K562 (cell line): ENCODE measurements at regions not wholly inside any gene's neighbourhood (a gene's known extent, or its start where the extent isn't known, plus 50 kb on each side); places are given as distances from the start of the nearest gene placed in this dataset.

ENCODE experiments used
- ATAC-seq: fragments of 200-7000 bp; cut with Tn5 transposase; 3 replicates; pipeline ENCODE4 v1.9.1; 2020; ENCODE audit warnings: moderate library complexity
- BruUV-seq: library from RNA; stranded (reverse); fragments of 400-500 nt; replicated peaks from 2 replicates; lab custom pipeline; 2021; lab: Mats Ljungman, UMichigan
- CTCF ChIA-PET: fragments of 300-600 bp; formaldehyde crosslinking; extraction: SDS; loops from one replicate; lab custom pipeline; 2021; ENCODE audit warnings: low intra/inter-chr PET ratio; lab: Yijun Ruan, JAX
- POLR2A ChIA-PET: fragments of 300-600, 350-650 bp; sonication (Branson Sonifier 250); formaldehyde crosslinking; extraction: SDS; loops from one replicate; lab custom pipeline; 2021; ENCODE audit warnings: antibody characterized with exemption, inconsistent platforms; lab: Yijun Ruan, JAX
- DNase-seq, 4 experiments: peaks; one replicate each; pipeline versions ENCODE4 v3.0.0 to v3.0.0-alpha.2; 2011 to 2018; ENCODE audit warnings: low spot score in 3 of 4, mixed read lengths in 3 of 4; ENCODE audit errors: extremely low read depth in 1 of 4
- FAIRE-seq: peaks from 2 replicates; lab custom pipeline; 2011; peaks lifted over from hg19 to GRCh38; lab: Jason Lieb, UNC
- H2AFZ ChIP-seq: 2 replicates; pipeline ENCODE4 v1.6.0; 2011; ENCODE audit warnings: low read depth, low read length, control low read depth, inconsistent platforms
- H3K27ac ChIP-seq: fragments of 200-600 bp; 3 replicates; pipeline ENCODE4 v1.8.0; 2011; ENCODE audit warnings: low read depth, mild to moderate bottlenecking, control low read depth, inconsistent platforms, low read length, moderate library complexity, mixed read lengths; ENCODE audit errors: extremely low read depth
- H3K27me3 ChIP-seq, 2 experiments: fragments of 300-600 bp in 1 of 2; 2 replicates in 1 of 2; 3 replicates in 1 of 2; pipeline versions ENCODE4 v1.6.0 to v1.8.0; 2011; ENCODE audit warnings: inconsistent platforms in 2 of 2, low read length in 2 of 2, mild to moderate bottlenecking in 1 of 2, mixed read lengths in 1 of 2, moderate library complexity in 1 of 2; ENCODE audit not compliant: control insufficient read depth in 2 of 2, insufficient read depth in 2 of 2
- H3K36me3 ChIP-seq: fragments of 300-600 bp; 3 replicates; pipeline ENCODE4 v1.8.0; 2011; ENCODE audit warnings: mild to moderate bottlenecking, low read length, inconsistent platforms; ENCODE audit not compliant: control insufficient read depth, insufficient read depth
- H3K4me1 ChIP-seq, 2 experiments: fragments of 200-600 bp in 1 of 2; replicated peaks in 1 of 2; 2 replicates in 1 of 2; 3 replicates in 1 of 2; pipeline versions ENCODE4 v1.5.1 to v1.8.0; 2011; ENCODE audit warnings: inconsistent platforms in 2 of 2, low read length in 2 of 2, mild to moderate bottlenecking in 1 of 2, mixed read lengths in 1 of 2, moderate library complexity in 1 of 2; ENCODE audit not compliant: control insufficient read depth in 2 of 2, insufficient read depth in 2 of 2
- H3K4me2 ChIP-seq: 2 replicates; pipeline ENCODE4 v1.6.1; 2011; ENCODE audit warnings: low read length, control low read depth, inconsistent platforms, mixed read lengths; ENCODE audit not compliant: insufficient read depth
- H3K4me3 ChIP-seq: fragments of 200-600 bp; sonication (generic), shearing (Covaris generic); 2 replicates; pipeline ENCODE4 v1.5.1; 2016; ENCODE audit warnings: control low read depth, inconsistent platforms
- H3K79me2 ChIP-seq: fragments of 200-600 bp; 3 replicates; pipeline ENCODE4 v1.8.0; 2011; ENCODE audit warnings: low read length, inconsistent platforms; ENCODE audit not compliant: control insufficient read depth, insufficient read depth
- H3K9ac ChIP-seq, 2 experiments: 2 replicates each; pipeline versions ENCODE4 v1.6.0 to v1.6.1; 2011; ENCODE audit warnings: low read depth in 2 of 2, low read length in 2 of 2, control low read depth in 1 of 2, inconsistent platforms in 1 of 2, mild to moderate bottlenecking in 1 of 2, mixed read lengths in 1 of 2; ENCODE audit not compliant: insufficient read depth in 1 of 2
- H3K9me1 ChIP-seq: one replicate; pipeline ENCODE4 v1.6.0; 2011; ENCODE audit warnings: inconsistent platforms, mild to moderate bottlenecking, low read length, moderate library complexity; ENCODE audit not compliant: control insufficient read depth, insufficient read depth
- H3K9me3 ChIP-seq: replicated peaks from 2 replicates; pipeline ENCODE4 v1.5.1; 2011; ENCODE audit warnings: low read depth, low read length, inconsistent platforms; ENCODE audit not compliant: control insufficient read depth, insufficient read depth
- H4K20me1 ChIP-seq: replicated peaks from 2 replicates; pipeline ENCODE4 v1.6.1; 2011; ENCODE audit warnings: low read length, inconsistent platforms, mixed read lengths; ENCODE audit not compliant: control insufficient read depth, insufficient read depth
- ADNP ChIP-seq: fragments of 200-800 bp; sonication (Bioruptor generic); IDR thresholded peaks from 2 replicates; pipeline ENCODE4 v1.6.1; 2016; ENCODE audit warnings: missing genetic modification characterization, missing compliant biosample characterization
- BRF1 ChIP-seq: IDR thresholded peaks from 3 replicates; pipeline ENCODE4 v1.6.1; 2011; ENCODE audit warnings: borderline replicate concordance, mild to moderate bottlenecking; ENCODE audit not compliant: insufficient read length; ENCODE audit errors: extremely low read depth
- CBX5 ChIP-seq: IDR thresholded peaks from 2 replicates; pipeline ENCODE4 v1.6.1; 2014; ENCODE audit warnings: low read depth, borderline replicate concordance
- DPF2 ChIP-seq: fragments of 450-650 bp; IDR thresholded peaks from 2 replicates; pipeline ENCODE4 v1.6.1; 2016
- EGR1 ChIP-seq: fragments of 450-650 bp; conservative IDR thresholded peaks from 2 replicates; pipeline ENCODE4 v1.6.1; 2017; ENCODE audit warnings: mild to moderate bottlenecking
- ELF2 ChIP-seq: fragments of 250-450 bp; sonication (Bioruptor Pico); IDR thresholded peaks from 2 replicates; pipeline ENCODE4 v1.5.0; 2021; ENCODE audit warnings: mild to moderate bottlenecking
- JUN ChIP-seq, 2 experiments: sonication (generic) in 1 of 2; formaldehyde crosslinking in 1 of 2; IDR thresholded peaks; 2 replicates each; pipeline versions ENCODE4 v1.6.1 to v1.8.0; 2012 to 2022; ENCODE audit warnings: borderline replicate concordance in 2 of 2, mild to moderate bottlenecking in 2 of 2, improper control_type of control experiment in 1 of 2, low read depth in 1 of 2, low read length in 1 of 2, missing genetic modification reagents in 1 of 2
- MEF2D ChIP-seq: conservative IDR thresholded peaks from 2 replicates; pipeline ENCODE4 v1.6.1; 2016; ENCODE audit warnings: low read depth, missing genetic modification characterization, missing compliant biosample characterization
- PHF8 ChIP-seq: fragments of 200-600 bp; sonication (generic); IDR thresholded peaks from 2 replicates; pipeline ENCODE4 v1.6.1; 2012; ENCODE audit warnings: mixed run types, mild to moderate bottlenecking, inconsistent platforms, low read length, moderate library complexity, borderline replicate concordance
- RB1 ChIP-seq: fragments of 450-650 bp; IDR thresholded peaks from 2 replicates; pipeline ENCODE4 v1.6.1; 2017; ENCODE audit warnings: low read depth, mild to moderate bottlenecking
- ZNF583 ChIP-seq: fragments of 250-450 bp; sonication (Bioruptor Pico); IDR thresholded peaks from 2 replicates; pipeline ENCODE4 v1.4.0; 2020
- ZNF77 ChIP-seq: fragments of 250-450 bp; sonication (Bioruptor Pico); IDR thresholded peaks from 2 replicates; pipeline ENCODE4 v1.5.0; 2020
- WGBS: fragments of 100-300 bp; shearing (Covaris generic); methylation state at CpG from one replicate; pipeline ENCODE4 v1.1.6; 2016; ENCODE audit warnings: low coverage, mixed read lengths; ENCODE audit not compliant: insufficient coverage; ENCODE audit errors: missing lambda C conversion rate; 5-methylcytosine and 5-hydroxymethylcytosine counted together
- in situ Hi-C: fragments of 300-500 bp; cut with MboI; formaldehyde crosslinking; loops from 4 replicates; pipeline ENCODE4 v1.15.0; 2018; ENCODE audit warnings: inconsistent platforms, mixed read lengths
- intact Hi-C: fragments of 100-400 bp; cut with micrococcal nuclease; formaldehyde crosslinking; loops from 2 replicates; pipeline ENCODE4 v1.14.2; 2022
- TF ChIP-seq, protein P1 (sequence below): sonication (generic); formaldehyde crosslinking; IDR thresholded peaks from 2 replicates; pipeline ENCODE4 v1.8.0; 2022; ENCODE audit warnings: mild to moderate bottlenecking, missing genetic modification reagents
- TF ChIP-seq, protein P2 (sequence below): sonication (generic); formaldehyde crosslinking; IDR thresholded peaks from 2 replicates; pipeline ENCODE4 v1.8.0; 2022; ENCODE audit warnings: mild to moderate bottlenecking, missing genetic modification reagents
- TF ChIP-seq, protein P3 (sequence below), 2 experiments: fragments of 450-650 bp; IDR thresholded peaks; 2 replicates each; pipeline ENCODE4 v1.6.1; 2016
- TF ChIP-seq, protein P4 (sequence below): fragments of 450-650 bp; IDR thresholded peaks from 2 replicates; pipeline ENCODE4 v1.7.1; 2018; ENCODE audit warnings: mild to moderate bottlenecking, low read depth; ENCODE audit not compliant: partially characterized antibody

DNA sequence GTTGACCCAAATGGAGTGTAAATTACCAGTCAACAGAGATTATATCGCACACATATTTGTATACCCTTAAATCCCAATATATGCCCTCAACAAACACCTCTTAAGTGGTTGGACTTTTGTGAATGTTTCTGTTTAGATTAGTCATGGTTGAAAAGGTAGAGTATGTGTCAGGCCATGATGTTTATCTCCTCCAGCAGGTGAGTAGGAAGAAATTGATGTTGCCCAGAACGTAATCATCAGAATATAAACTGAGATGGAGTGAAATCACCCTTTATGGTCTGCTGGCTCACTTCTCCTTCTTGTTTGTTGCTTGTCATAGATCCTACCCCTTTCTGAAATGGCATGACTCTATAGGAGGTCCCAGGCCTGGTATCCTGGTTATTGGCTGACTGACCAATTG lies 431.8 kb downstream of the ETS1 start (continued):
- no peak for TF ChIP-seq MEF2D (tag)

DNA sequence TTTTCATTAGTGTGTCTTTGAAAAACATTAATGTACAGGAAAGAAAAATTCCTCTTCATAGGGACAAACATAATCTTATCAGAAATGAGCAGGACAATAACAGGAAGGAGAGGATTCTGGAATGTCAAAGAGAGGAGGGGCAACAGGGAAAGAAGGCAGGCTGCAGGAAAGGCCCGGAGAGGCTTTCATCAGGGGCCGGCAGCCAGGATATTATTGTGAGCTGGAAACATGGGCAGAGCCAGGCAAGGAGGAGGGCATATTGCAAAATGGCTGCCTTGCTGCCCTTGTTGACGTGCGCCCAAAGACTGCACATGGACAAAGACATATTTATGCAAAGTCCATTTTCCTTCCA lies 433.7 kb downstream of the ETS1 start:
- no TSS peak for BruUV-seq
- no peak overlapping the region for H3K27ac ChIP-seq
- H3K4me1 ChIP-seq: no peaks in the 10 kb centered on the region

More for the DNA sequence above, 433.7 kb downstream of the ETS1 start:
- no peak for DNase-seq
- H3K36me3 ChIP-seq: no peaks in the 10 kb centered on the region
- no peak overlapping the region for H3K4me2 ChIP-seq
- POLR2A ChIA-PET: no interaction called here
- no peak for TF ChIP-seq ADNP (tag)
- TF ChIP-seq JUN (IDR thresholded peaks at IDR 0.05; ENCODE audit: borderline replicate concordance, low read depth, low read length): no peak
- TF ChIP-seq JUN (CRISPR knock-in tag; IDR thresholded peaks at IDR 0.05; ENCODE audit: borderline replicate concordance): no peak
- TF ChIP-seq CBX5: no peak
- no peak for TF ChIP-seq ELF2 (CRISPR knock-in tag)
- TF ChIP-seq, protein P1, sequence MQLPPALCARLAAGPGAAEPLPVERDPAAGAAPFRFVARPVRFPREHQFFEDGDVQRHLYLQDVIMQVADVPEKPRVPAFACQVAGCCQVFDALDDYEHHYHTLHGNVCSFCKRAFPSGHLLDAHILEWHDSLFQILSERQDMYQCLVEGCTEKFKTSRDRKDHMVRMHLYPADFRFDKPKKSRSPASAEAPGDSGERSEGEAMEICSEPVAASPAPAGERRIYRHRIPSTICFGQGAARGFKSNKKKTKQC (CRISPR knock-in tag): no peak
- no peak for TF ChIP-seq ZNF77 (CRISPR knock-in tag)
- TF ChIP-seq DPF2: no peak
- no peak for TF ChIP-seq EGR1
- TF ChIP-seq, protein P2, sequence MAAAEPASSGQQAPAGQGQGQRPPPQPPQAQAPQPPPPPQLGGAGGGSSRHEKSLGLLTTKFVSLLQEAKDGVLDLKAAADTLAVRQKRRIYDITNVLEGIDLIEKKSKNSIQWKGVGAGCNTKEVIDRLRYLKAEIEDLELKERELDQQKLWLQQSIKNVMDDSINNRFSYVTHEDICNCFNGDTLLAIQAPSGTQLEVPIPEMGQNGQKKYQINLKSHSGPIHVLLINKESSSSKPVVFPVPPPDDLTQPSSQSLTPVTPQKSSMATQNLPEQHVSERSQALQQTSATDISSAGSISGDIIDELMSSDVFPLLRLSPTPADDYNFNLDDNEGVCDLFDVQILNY (CRISPR knock-in tag): no peak
- no peak for TF ChIP-seq ZNF583 (CRISPR knock-in tag)
- TF ChIP-seq PHF8: no peak
- TF ChIP-seq, protein P3, sequence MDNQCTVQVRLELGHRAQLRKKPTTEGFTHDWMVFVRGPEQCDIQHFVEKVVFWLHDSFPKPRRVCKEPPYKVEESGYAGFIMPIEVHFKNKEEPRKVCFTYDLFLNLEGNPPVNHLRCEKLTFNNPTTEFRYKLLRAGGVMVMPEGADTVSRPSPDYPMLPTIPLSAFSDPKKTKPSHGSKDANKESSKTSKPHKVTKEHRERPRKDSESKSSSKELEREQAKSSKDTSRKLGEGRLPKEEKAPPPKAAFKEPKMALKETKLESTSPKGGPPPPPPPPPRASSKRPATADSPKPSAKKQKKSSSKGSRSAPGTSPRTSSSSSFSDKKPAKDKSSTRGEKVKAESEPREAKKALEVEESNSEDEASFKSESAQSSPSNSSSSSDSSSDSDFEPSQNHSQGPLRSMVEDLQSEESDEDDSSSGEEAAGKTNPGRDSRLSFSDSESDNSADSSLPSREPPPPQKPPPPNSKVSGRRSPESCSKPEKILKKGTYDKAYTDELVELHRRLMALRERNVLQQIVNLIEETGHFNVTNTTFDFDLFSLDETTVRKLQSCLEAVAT (IDR thresholded peaks at IDR 0.05): no peak
- TF ChIP-seq, protein P4, sequence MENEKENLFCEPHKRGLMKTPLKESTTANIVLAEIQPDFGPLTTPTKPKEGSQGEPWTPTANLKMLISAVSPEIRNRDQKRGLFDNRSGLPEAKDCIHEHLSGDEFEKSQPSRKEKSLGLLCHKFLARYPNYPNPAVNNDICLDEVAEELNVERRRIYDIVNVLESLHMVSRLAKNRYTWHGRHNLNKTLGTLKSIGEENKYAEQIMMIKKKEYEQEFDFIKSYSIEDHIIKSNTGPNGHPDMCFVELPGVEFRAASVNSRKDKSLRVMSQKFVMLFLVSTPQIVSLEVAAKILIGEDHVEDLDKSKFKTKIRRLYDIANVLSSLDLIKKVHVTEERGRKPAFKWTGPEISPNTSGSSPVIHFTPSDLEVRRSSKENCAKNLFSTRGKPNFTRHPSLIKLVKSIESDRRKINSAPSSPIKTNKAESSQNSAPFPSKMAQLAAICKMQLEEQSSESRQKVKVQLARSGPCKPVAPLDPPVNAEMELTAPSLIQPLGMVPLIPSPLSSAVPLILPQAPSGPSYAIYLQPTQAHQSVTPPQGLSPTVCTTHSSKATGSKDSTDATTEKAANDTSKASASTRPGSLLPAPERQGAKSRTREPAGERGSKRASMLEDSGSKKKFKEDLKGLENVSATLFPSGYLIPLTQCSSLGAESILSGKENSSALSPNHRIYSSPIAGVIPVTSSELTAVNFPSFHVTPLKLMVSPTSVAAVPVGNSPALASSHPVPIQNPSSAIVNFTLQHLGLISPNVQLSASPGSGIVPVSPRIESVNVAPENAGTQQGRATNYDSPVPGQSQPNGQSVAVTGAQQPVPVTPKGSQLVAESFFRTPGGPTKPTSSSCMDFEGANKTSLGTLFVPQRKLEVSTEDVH: no peak
- no peak for TF ChIP-seq BRF1
- no peak for TF ChIP-seq RB1
- in situ Hi-C loops (no loop called here), intact Hi-C loops (no loop called here)
- H3K9me3 ChIP-seq: no peaks in the 10 kb centered on the region
- H3K4me3 ChIP-seq: no peak overlapping the region
- H3K79me2 ChIP-seq: no peaks in the 10 kb centered on the region
- no peaks in the 10 kb centered on the region for H4K20me1 ChIP-seq
- CTCF ChIA-PET: no interaction called here
- H3K9me1 ChIP-seq: no peaks in the 10 kb centered on the region
- no peak overlapping the region for H2AFZ ChIP-seq
- H3K27me3 ChIP-seq: no peaks in the 10 kb centered on the region
- 0% methylated on average over 4 of the region's 4 CpGs for WGBS
- no peak overlapping the region for H3K9ac ChIP-seq
- no peak for ATAC-seq
- FAIRE-seq: no peak
